ENCODE measurements at regions not wholly inside any gene's neighbourhood (a gene's known extent, or its start where the extent isn't known, plus 50 kb on each side); places are given as distances from the start of the nearest gene placed in this dataset.

DNA sequence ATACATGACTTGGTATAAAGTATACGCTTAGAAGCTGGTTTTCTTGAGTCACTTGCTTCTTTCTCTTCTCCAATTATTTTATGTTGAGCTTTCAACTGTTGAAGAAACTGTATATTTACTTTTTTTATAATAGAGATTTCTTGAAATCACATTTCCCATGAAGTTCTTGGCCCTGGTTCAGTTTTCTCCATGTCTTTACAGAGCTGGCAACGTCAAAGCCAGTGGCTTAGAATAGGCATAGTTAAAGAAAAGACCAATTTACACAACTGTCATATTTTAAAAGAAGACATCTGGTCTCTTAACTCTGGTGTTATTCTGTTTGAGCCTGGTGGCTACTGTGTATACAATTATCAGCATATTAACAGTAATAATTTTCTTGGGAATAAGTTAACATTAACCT lies 1249.3 kb downstream of the CDH12 start:
- H3K4me1 ChIP-seq: peaks cover 0 to 3% (median 0%) of the 10 kb centered on the region in 3 donors

DNA sequence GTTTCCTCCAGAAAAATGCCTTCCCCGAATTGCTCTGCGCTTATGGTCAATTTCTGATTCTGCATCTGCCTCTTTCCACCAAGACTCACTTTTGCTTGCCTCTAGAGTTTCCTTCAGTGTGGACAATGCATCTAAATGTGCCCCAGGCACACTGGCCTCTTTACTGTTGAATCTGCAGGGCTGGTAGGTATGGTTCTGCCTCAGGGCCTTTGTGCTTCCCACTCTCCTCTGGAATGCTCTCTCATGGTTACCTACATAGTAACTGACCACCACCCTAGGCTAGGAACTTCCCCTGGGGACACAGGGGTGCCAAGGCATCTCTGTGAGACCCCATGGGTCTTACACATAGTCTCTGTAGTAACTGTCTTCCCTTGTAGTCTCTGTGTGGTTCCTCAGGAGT lies 1258.6 kb downstream of the CDH12 start:
- ATAC-seq (no peak), DNase-seq (no peak), FAIRE-seq (no peak)
- H3K27me3 ChIP-seq: no peaks in the 10 kb centered on the region
- H3K9me3 ChIP-seq: no peaks in the 10 kb centered on the region
- intact Hi-C loops (cut with DNase I): no loop called here
- no peaks in the 10 kb centered on the region for H3K4me1 ChIP-seq
- no peaks in the 10 kb centered on the region for H3K36me3 ChIP-seq
- WGBS, 2 donors: 91 to 98% methylated on average over 2 of the region's 2 CpGs
- H3K27ac ChIP-seq: no peak overlapping the region
- TF ChIP-seq, protein P1, sequence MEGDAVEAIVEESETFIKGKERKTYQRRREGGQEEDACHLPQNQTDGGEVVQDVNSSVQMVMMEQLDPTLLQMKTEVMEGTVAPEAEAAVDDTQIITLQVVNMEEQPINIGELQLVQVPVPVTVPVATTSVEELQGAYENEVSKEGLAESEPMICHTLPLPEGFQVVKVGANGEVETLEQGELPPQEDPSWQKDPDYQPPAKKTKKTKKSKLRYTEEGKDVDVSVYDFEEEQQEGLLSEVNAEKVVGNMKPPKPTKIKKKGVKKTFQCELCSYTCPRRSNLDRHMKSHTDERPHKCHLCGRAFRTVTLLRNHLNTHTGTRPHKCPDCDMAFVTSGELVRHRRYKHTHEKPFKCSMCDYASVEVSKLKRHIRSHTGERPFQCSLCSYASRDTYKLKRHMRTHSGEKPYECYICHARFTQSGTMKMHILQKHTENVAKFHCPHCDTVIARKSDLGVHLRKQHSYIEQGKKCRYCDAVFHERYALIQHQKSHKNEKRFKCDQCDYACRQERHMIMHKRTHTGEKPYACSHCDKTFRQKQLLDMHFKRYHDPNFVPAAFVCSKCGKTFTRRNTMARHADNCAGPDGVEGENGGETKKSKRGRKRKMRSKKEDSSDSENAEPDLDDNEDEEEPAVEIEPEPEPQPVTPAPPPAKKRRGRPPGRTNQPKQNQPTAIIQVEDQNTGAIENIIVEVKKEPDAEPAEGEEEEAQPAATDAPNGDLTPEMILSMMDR (IDR thresholded peaks at IDR 0.05): no peak
- H3K4me3 ChIP-seq: no peak overlapping the region

More for the DNA sequence above, 1249.3 kb downstream of the CDH12 start:
- Histone ChIP-seq H3K27ac (no peak overlapping the region), H3K9me3 (no peaks in the 10 kb centered on the region), H3K27me3 (no peaks in the 10 kb centered on the region), H3K36me3 (no peaks in the 10 kb centered on the region), H3K4me3 (no peak overlapping the region)
- FAIRE-seq (no peak), ATAC-seq (no peak), DNase-seq (no peak)
- TF ChIP-seq, protein P1 (IDR thresholded peaks at IDR 0.05): no peak
- intact Hi-C loops (cut with DNase I): no loop called here
- 56 to 58% methylated on average over 2 of the region's 2 CpGs for WGBS, 2 donors

DNA sequence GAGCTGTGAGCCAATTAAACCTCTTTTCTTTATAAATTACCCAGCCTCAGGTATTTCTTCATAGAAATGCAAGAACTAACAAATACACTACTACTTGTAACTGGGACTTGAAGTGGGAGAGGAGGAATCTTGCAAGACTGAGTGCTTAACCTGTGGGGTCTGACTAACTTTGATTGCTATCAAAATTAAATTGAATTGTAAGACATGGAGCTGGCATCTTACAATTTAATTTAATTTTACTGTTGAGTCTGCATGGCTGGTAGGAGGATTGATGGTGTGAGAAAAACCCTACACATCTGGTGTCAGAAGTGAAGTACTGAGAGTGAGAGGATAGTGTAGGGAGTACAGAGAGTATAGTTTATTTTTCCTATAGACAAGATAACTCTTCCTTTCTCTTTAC lies 1259.9 kb downstream of the CDH12 start:
- H3K27ac ChIP-seq: no peak overlapping the region
- no peak overlapping the region for H3K4me3 ChIP-seq
- TF ChIP-seq, protein P1 (IDR thresholded peaks at IDR 0.05): no peak
- H3K9me3 ChIP-seq: no peaks in the 10 kb centered on the region
- intact Hi-C loops (cut with DNase I): no loop called here
- H3K27me3 ChIP-seq: no peaks in the 10 kb centered on the region
- no peaks in the 10 kb centered on the region for H3K4me1 ChIP-seq
- FAIRE-seq (no peak), DNase-seq (no peak), ATAC-seq (no peak)
- H3K36me3 ChIP-seq: no peaks in the 10 kb centered on the region

DNA sequence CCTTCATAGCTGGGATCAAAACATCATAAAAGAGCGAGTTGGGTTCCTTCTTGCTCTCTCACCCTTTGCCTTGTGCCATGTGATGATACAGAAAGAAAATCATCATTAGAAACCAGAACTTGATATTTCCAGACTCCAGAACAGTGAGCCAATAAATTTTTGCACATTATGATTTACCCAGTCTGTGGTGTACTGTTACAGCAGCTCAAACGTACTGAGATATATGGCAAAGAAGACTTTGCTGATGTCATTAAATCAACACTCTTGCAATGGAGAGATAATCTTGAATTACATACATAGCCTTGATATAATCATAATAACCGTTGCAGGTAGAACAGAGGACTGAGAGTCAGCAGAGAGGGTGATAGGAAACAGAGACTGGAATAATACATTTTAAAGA lies 1271.6 kb downstream of the CDH12 start:
- no peak overlapping the region for H3K4me3 ChIP-seq
- no peaks in the 10 kb centered on the region for H3K27me3 ChIP-seq
- no peak for ATAC-seq
- intact Hi-C loops (cut with DNase I): no loop called here
- WGBS, 2 donors: 66 to 70% methylated on average over 3 of the region's 3 CpGs
- FAIRE-seq: no peak
- no peaks in the 10 kb centered on the region for H3K9me3 ChIP-seq
- H3K4me1 ChIP-seq: no peaks in the 10 kb centered on the region
- TF ChIP-seq, protein P1 (IDR thresholded peaks at IDR 0.05): no peak
- no peak for DNase-seq
- H3K27ac ChIP-seq: no peak overlapping the region
- no peaks in the 10 kb centered on the region for H3K36me3 ChIP-seq

DNA sequence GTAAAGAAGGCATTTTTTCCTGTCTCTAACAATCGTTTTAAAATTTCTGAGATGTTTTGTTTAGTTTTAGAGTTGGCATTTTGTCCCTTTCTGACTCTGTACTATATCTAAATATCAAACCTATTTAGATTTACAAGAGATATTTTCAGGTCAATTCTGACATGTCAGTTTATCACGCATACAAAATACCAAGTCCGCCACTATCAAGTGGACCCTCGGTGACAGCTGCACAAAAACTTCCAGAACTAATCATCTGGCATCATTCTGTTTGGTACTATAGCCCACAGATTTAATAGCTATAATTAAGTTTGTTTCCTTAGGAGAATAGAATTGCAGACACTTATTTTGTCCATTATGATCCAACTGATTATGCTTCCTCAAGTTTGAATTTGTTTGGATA lies 1278.2 kb downstream of the CDH12 start:
- H3K9me3 ChIP-seq: no peaks in the 10 kb centered on the region
- no peak for ATAC-seq
- no peaks in the 10 kb centered on the region for H3K4me1 ChIP-seq
- H3K4me3 ChIP-seq: no peak overlapping the region
- H3K36me3 ChIP-seq: no peaks in the 10 kb centered on the region
- no peak for DNase-seq
- WGBS, 2 donors: 74 to 79% methylated on average over 4 of the region's 4 CpGs
- FAIRE-seq: no peak
- no peak overlapping the region for H3K27ac ChIP-seq
- TF ChIP-seq, protein P1 (IDR thresholded peaks at IDR 0.05): no peak
- H3K27me3 ChIP-seq: no peaks in the 10 kb centered on the region
- intact Hi-C loops (cut with DNase I): no loop called here
